SHP77 treated with DMSO at 0.1 percent for 48 hours (cell line): ENCODE measurements at regions not wholly inside any gene's neighbourhood (a gene's known extent, or its start where the extent isn't known, plus 50 kb on each side); places are given as distances from the start of the nearest gene placed in this dataset.

Source experiments
- DNase-seq: peaks from one replicate; lab custom pipeline; 2025; lab: John Stamatoyannopoulos, UW

DNA sequence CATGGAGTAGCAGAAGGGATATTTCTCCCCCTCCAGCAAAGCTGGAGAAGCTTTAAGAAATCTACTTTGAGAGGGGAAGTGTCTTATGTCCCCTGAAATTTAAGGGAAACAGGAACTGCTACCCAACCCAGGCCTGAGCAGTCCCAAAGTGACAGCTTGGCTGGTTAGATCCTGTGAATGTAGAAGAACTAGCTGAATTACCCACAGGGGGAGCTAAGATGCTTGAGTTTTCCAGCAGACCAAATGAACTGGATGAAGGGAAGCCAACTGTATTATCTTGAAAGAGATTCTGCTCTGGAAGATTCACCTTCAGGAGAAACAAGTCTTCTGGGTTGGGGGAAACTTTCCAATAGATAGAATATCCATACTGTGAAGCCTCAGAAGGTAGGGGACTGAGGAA is 303.3 kb upstream of the MMS22L start:
- DNase-seq, result no peak

GRCh38 chr6:97591955-97592354 is 308.9 kb upstream of the MMS22L start:
- DNase-seq, result no peak

- DNase-seq, result no peak
Observed at GRCh38 chr6:97594844-97595243, 311.8 kb upstream of the MMS22L start.

GRCh38 chr6:97621111-97621510 is 338.1 kb upstream of the MMS22L start:
- no peak for DNase-seq

DNA sequence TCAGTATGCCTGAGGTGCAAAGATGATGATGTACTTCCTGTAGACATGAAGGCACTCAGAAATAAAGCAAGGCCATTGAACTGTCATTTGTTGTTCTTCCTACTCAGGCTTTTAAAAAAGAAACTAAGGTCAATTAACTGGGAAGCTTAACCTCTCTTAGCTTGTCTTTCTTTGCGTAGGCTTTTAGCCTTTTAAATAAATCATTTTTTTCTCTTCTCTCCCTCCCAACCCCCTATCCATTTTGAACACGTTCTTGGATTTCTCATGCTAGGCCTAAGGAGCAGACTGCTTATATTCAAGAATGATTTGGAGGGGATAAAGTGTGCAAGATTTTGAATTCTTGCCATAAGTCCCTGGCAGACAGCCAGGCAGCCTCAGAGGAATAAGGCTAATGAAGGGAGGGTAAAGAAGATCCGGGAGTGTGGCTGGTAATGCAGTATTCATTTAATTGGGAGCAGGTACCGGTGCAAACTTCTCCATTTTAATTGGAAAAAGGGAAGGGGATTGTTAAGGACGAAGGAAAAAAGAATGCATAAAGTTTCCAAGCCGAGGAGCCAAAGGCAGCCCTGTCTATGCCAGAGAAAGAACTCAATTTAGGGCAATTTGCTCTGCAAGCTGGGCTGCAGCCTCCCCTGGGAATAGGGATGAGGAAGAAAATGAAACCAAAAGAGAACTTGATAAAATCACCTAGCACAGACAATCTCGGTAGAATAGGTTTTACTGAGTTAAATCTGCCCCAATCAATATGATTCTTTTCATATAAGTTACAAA is 343.8 kb upstream of the MMS22L start:
- peak; percentile 35 for DNase-seq

DNA sequence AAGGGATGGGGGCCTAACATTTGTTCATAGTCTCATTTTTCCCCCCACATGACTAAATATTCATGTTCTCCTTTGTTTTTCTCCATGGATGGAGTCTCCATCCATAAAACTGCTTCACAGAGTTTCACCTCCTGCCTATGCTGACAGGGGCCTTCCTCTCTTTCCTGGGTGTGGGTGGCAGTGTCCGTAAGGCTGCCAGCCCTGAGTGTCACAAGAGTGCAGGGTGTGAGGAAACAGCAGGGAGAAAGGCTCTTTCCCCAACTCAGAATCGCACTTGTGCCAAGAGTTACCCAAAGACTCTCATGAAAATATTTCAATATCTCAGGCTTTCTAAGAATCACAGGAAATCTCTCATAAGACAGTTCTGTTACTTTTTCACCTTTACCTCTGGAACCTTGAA is 346.2 kb upstream of the MMS22L start:
- no peak for DNase-seq

- no peak for DNase-seq
Observed at GRCh38 chr6:97630604-97631003, 347.6 kb upstream of the MMS22L start.

- no peak for DNase-seq
Observed at GRCh38 chr6:97632341-97632740, 349.3 kb upstream of the MMS22L start.

GRCh38 chr6:97639702-97640101 is 356.7 kb upstream of the MMS22L start:
- DNase-seq, result no peak

DNA sequence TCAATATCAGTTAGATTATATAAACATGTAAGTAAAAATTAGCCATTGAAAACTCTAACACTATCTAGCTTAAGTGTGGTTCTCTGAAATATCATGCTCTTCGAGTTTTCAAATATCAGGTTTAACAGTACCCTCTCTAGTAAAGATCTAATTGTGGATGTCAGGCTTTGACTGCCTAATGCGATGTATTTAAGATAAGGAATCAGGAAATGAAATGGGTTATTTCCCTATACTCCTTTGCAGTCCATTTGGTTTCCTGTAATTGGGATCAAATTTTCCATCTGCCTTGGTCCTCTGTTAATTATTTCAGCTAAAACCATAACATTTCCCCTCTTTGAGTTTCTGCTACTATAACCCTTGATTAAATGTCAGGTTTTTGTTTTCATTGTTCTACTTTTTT is 361.3 kb upstream of the MMS22L start:
- no peak for DNase-seq

GRCh38 chr6:97645757-97646156 is 362.7 kb upstream of the MMS22L start:
- no peak for DNase-seq

DNA sequence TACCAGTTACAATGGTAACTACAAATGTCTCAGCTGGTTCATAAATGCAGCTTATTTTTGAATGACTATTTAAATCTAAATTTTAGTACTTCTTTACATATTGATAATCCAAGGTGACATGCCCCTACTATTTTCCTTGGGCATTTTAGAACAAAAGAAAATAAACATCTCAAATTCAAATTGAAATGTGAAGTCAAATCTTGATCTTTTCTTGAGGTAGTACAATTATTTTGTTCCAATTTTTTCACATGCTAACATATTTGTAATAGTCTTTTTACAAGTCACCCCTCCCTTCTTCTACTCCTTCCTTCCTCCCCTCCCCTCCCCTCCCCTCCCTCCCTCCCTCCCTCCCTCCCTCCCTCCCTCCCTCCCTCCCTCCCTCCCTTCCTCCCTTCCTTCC is 370.1 kb upstream of the MMS22L start:
- no peak for DNase-seq

- DNase-seq, result no peak
Observed at GRCh38 chr6:97653517-97653916, 370.5 kb upstream of the MMS22L start.

GRCh38 chr6:97654674-97655073 is 371.7 kb upstream of the MMS22L start:
- DNase-seq, result no peak

DNA sequence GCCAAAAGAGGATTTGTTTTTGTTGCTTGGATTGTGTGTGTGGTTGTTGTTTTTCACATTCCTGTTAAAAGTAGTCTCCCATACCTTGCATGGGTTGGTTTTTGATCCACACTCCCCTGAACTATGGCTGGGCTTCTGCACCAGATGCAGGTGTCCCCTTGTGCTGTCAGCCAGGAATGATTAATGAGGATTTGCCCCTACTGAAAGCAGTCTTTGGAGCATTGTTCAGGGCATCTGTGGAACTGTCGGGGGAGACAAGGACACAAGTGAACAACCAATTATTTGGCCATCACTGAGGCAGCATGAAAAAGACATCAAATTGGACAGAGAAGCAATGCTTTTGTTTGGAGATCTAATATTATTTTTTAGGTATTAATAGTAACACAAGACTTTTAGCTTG is 373.2 kb upstream of the MMS22L start:
- DNase-seq, result no peak

DNA sequence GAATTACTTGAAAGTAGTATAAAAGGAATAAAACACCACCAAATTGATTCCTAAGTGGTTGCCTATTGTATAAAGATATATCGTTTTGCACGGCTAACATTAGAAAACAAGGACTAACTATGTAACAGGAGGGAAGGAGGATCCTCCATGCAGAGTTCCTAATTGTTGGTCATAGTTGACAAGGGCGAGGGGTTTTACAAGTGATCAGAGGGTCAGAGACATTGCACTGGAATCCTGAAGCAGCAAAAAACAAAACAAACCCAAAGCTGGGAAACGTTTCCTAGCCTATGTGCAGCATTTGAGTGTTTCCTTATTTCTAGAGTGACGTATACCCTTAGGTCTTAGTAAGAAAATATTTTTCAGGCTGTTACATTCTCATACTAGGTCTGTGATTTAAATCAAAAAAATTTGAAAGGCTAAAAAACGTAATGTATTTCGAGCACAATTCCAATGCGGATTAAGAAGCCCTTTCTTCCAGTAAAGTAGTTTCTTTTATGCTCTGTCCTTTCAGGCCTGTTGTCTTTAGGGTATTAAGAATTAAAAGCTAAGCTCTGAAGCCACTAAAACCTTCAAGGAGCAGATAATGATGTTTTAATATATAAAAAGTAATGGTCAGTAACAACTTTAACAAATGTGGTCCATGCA is 373.8 kb upstream of the MMS22L start:
- no peak for DNase-seq

DNA sequence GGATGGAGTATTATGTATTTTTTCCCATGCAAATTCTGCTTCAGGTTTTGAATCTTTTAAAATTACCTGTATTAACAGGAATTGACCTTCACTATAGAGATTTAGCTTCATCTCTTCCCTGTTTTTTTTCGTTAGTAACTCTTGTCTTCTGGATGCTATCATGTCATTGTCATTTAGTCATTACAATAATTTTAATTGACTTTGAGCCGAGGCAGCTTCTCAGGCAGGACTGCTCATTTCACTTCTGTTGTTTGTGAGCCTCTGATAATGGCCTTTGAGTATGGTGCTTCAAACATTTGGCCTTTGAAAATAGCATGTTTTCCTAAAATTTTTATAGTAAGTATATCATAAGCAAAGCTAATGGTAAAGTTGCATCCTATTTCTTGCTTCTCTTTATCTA is 375.1 kb upstream of the MMS22L start:
- no peak for DNase-seq

- no peak for DNase-seq
Observed at GRCh38 chr6:97663252-97663651, 380.2 kb upstream of the MMS22L start.

GRCh38 chr6:97665446-97665845 is 382.4 kb upstream of the MMS22L start:
- DNase-seq, result no peak

DNA sequence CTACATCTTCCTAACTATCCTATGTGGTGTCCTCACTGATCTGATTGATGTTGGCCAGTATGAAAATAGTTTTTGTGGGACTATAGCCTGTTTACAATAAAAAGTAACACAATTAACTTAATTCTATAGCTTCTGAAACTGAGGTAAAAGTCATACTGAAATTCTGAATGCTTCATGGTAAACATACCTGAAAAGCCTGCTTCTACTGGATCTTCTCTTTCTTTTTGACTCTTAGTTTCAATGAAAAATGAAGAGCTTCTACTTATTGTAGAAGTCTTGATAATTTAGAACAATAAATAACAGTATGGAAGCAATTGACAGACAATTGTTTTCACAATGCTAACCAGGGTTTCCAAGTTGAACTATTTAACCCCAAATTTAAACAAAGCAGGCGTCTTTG is 383.9 kb upstream of the MMS22L start:
- DNase-seq, result no peak

DNA sequence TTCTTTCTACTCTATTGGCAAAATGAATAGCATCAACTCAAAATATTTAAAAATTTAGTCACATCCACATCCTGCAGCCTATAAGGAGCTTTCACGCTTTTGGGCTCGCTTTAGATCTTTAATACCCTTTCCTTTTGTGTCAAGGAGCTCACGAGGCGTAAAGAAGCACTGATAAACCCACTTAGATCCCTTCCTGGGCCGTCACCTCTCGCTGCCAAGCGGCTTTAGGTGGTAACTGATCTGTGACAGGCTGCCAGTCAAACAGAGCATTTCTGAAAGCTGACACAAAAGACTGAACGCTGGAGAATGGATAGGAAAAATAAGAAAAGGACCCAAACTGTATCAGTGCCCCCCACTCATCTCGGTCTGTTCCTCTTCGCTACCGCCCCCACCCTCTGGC is 385.7 kb upstream of the MMS22L start:
- no peak for DNase-seq

- no peak for DNase-seq
Observed at GRCh38 chr6:97669191-97670031, 386.4 kb upstream of the MMS22L start.

GRCh38 chr6:97674802-97675201 is 391.8 kb upstream of the MMS22L start:
- DNase-seq, result no peak
